Nephron progenitor cell (in vitro differentiated cells): ENCODE measurements at regions not wholly inside any gene's neighbourhood (a gene's known extent, or its start where the extent isn't known, plus 50 kb on each side); places are given as distances from the start of the nearest gene placed in this dataset.
"Not testable (repeated sequence)": the region's sequence is repeated elsewhere in the genome, so short reads cannot be mapped to it uniquely, and the experiment has no call there.

Experiments used
- DNase-seq: peaks from one replicate; pipeline ENCODE4 v3.0.0; 2021
- H3K27ac Mint-ChIP-seq: 2 replicates; pipeline ENCODE4 v1.8.0; 2021; ENCODE audit warnings: mild to moderate bottlenecking, moderate library complexity, mixed read lengths
- H3K27me3 Mint-ChIP-seq: 2 replicates; pipeline ENCODE4 v1.8.0; 2021; ENCODE audit warnings: mild to moderate bottlenecking, low read depth, mixed read lengths; ENCODE audit not compliant: poor library complexity
- H3K36me3 Mint-ChIP-seq: 2 replicates; pipeline ENCODE4 v1.8.0; 2021; ENCODE audit warnings: low read depth, mixed read lengths
- H3K4me1 Mint-ChIP-seq: 2 replicates; pipeline ENCODE4 v1.8.0; 2021; ENCODE audit warnings: mixed read lengths
- H3K4me3 Mint-ChIP-seq: 2 replicates; pipeline ENCODE4 v1.8.0; 2021; ENCODE audit warnings: mild to moderate bottlenecking, moderate library complexity, mixed read lengths
- H3K9me3 Mint-ChIP-seq: 2 replicates; pipeline ENCODE4 v1.8.0; 2021; ENCODE audit warnings: mild to moderate bottlenecking, moderate library complexity, mixed read lengths
- CTCF ChIP-seq: fragments of 200-600 bp; sonication (generic); IDR thresholded peaks from 2 replicates; pipeline ENCODE4 v1.5.0; 2021; ENCODE audit warnings: antibody characterized with exemption

GRCh38 chr2:235220331-235220730 lies 268.5 kb downstream of the SH3BP4 start:
- no peak for TF ChIP-seq CTCF
- DNase-seq: no peak
- Mint-ChIP-seq H3K36me3 (no peaks in the 10 kb centered on the region), H3K27me3 (peaks cover 21% of the 10 kb centered on the region), H3K27ac (no peak overlapping the region), H3K4me1 (peaks cover 37% of the 10 kb centered on the region), H3K4me3 (no peak overlapping the region), H3K9me3 (peaks cover 5% of the 10 kb centered on the region)

- no peak overlapping the region for H3K27ac Mint-ChIP-seq
- no peak for DNase-seq
- H3K4me1 Mint-ChIP-seq: peaks cover 15% of the 10 kb centered on the region
- peaks cover 5% of the 10 kb centered on the region for H3K9me3 Mint-ChIP-seq
- no peak for TF ChIP-seq CTCF
- H3K36me3 Mint-ChIP-seq: no peaks in the 10 kb centered on the region
- H3K27me3 Mint-ChIP-seq: peaks cover 24% of the 10 kb centered on the region
- H3K4me3 Mint-ChIP-seq: no peak overlapping the region
Measured at GRCh38 chr2:235223011-235223410, 270.8 kb upstream of the AGAP1 start.

GRCh38 chr2:235224410-235224809 lies 269.4 kb upstream of the AGAP1 start:
- no peak overlapping the region for H3K4me3 Mint-ChIP-seq
- peaks cover 2% of the 10 kb centered on the region for H3K4me1 Mint-ChIP-seq
- no peaks in the 10 kb centered on the region for H3K36me3 Mint-ChIP-seq
- no peak for TF ChIP-seq CTCF
- H3K27ac Mint-ChIP-seq: no peak overlapping the region
- peaks cover 26% of the 10 kb centered on the region for H3K27me3 Mint-ChIP-seq
- peaks cover 5% of the 10 kb centered on the region for H3K9me3 Mint-ChIP-seq
- DNase-seq: no peak

- Mint-ChIP-seq H3K27me3 (peaks cover 24% of the 10 kb centered on the region), H3K36me3 (no peaks in the 10 kb centered on the region), H3K9me3 (peaks cover 5% of the 10 kb centered on the region), H3K4me1 (peaks cover 2% of the 10 kb centered on the region), H3K4me3 (no peak overlapping the region), H3K27ac (no peak overlapping the region)
- TF ChIP-seq CTCF: no peak
- DNase-seq: no peak
Measured at GRCh38 chr2:235225261-235225660, 268.6 kb upstream of the AGAP1 start.

GRCh38 chr2:235227590-235227989 lies 266.3 kb upstream of the AGAP1 start:
- peaks cover 23% of the 10 kb centered on the region for H3K27me3 Mint-ChIP-seq

GRCh38 chr2:235228422-235228821 lies 265.4 kb upstream of the AGAP1 start:
- H3K27me3 Mint-ChIP-seq: peaks cover 23% of the 10 kb centered on the region
- peaks cover 11% of the 10 kb centered on the region for H3K4me1 Mint-ChIP-seq
- not testable (repeated sequence) for H3K4me3 Mint-ChIP-seq, H3K9me3 Mint-ChIP-seq, H3K36me3 Mint-ChIP-seq, H3K27ac Mint-ChIP-seq, DNase-seq

More at GRCh38 chr2:235227590-235227989, 266.3 kb upstream of the AGAP1 start:
- no peak for TF ChIP-seq CTCF
- no peaks in the 10 kb centered on the region for H3K36me3 Mint-ChIP-seq
- DNase-seq: no peak
- no peak overlapping the region for H3K27ac Mint-ChIP-seq
- peaks cover 4% of the 10 kb centered on the region for H3K4me1 Mint-ChIP-seq
- no peak overlapping the region for H3K4me3 Mint-ChIP-seq
- H3K9me3 Mint-ChIP-seq: peaks cover 5% of the 10 kb centered on the region
